Endothelial cell of umbilical vein (primary cell): ENCODE measurements at regions not wholly inside any gene's neighbourhood (a gene's known extent, or its start where the extent isn't known, plus 50 kb on each side); places are given as distances from the start of the nearest gene placed in this dataset.

Experiments used
- BruUV-seq: library from RNA; stranded (reverse); fragments of 400-500 nt; replicated peaks from 2 replicates; lab custom pipeline; 2021; lab: Mats Ljungman, UMichigan
- CTCF ChIA-PET: fragments of 300-600, 350-600 bp; sonication (Branson Sonifier 250); formaldehyde crosslinking; loops from one replicate; lab custom pipeline; 2021; ENCODE audit warnings: antibody characterized with exemption, inconsistent platforms; lab: Charles Lee
- POLR2A ChIA-PET: fragments of 300-600, 350-600 bp; sonication (Branson Sonifier 250); formaldehyde crosslinking; loops from one replicate; lab custom pipeline; 2021; ENCODE audit warnings: antibody characterized with exemption, inconsistent platforms; lab: Charles Lee
- DNase-seq: peaks from one replicate; pipeline ENCODE4 v3.0.0-alpha.2; 2011; ENCODE audit warnings: low read depth, low spot score
- FAIRE-seq: peaks from 2 replicates; lab custom pipeline; 2011; peaks lifted over from hg19 to GRCh38; lab: Jason Lieb, UNC
- H2AFZ ChIP-seq: 2 replicates; pipeline ENCODE4 v1.6.0; 2012; ENCODE audit warnings: low read depth, low read length, control low read depth, inconsistent platforms
- H3K27ac ChIP-seq: 2 replicates; pipeline ENCODE4 v1.5.1; 2011; ENCODE audit warnings: low read depth, mild to moderate bottlenecking, control low read depth, low read length, moderate library complexity; ENCODE audit not compliant: insufficient read depth
- H3K27me3 ChIP-seq, 2 experiments: 2 replicates each; pipeline versions ENCODE4 v1.6.0 to v1.6.1; 2011; ENCODE audit warnings: low read length in 2 of 2, mixed read lengths in 1 of 2; ENCODE audit not compliant: control insufficient read depth in 2 of 2, insufficient read depth in 2 of 2
- H3K36me3 ChIP-seq, 2 experiments: 2 replicates in 1 of 2; 3 replicates in 1 of 2; pipeline ENCODE4 v1.5.1; 2011; ENCODE audit warnings: low read length in 2 of 2, mild to moderate bottlenecking in 1 of 2, moderate library complexity in 1 of 2; ENCODE audit not compliant: control insufficient read depth in 2 of 2, insufficient read depth in 2 of 2; ENCODE audit errors: extremely low read depth in 1 of 2
- H3K4me1 ChIP-seq: 3 replicates; pipeline ENCODE4 v1.5.1; 2011; ENCODE audit warnings: mild to moderate bottlenecking, low read length; ENCODE audit not compliant: control insufficient read depth, insufficient read depth; ENCODE audit errors: extremely low read depth
- H3K4me2 ChIP-seq: 2 replicates; pipeline ENCODE4 v1.6.1; 2011; ENCODE audit warnings: low read length, control low read depth, mixed read lengths; ENCODE audit not compliant: insufficient read depth
- H3K4me3 ChIP-seq, 3 experiments: fragments of 200-600 bp in 1 of 3; sonication (generic), shearing (Covaris generic) in 1 of 3; replicated peaks in 1 of 3; 2 replicates each; pipeline ENCODE4 v1.5.1; 2011 to 2016; ENCODE audit warnings: control low read depth in 3 of 3, low read length in 3 of 3, mild to moderate bottlenecking in 2 of 3, inconsistent platforms in 1 of 3, low read depth in 1 of 3, moderate library complexity in 1 of 3; ENCODE audit not compliant: insufficient read depth in 1 of 3
- H3K79me2 ChIP-seq: 2 replicates; pipeline ENCODE4 v1.6.0; 2012; ENCODE audit warnings: low read length, inconsistent platforms; ENCODE audit not compliant: control insufficient read depth, insufficient read depth
- H3K9ac ChIP-seq: replicated peaks from 2 replicates; pipeline ENCODE3; 2011; ENCODE audit warnings: low read length, control low read depth; ENCODE audit not compliant: insufficient read depth; ENCODE audit errors: extremely low read depth
- H3K9me1 ChIP-seq: replicated peaks from 3 replicates; pipeline ENCODE4 v1.6.0; 2011; ENCODE audit warnings: mild to moderate bottlenecking, low read length; ENCODE audit not compliant: control insufficient read depth, insufficient read depth; ENCODE audit errors: extremely low read depth
- H3K9me3 ChIP-seq: replicated peaks from 2 replicates; pipeline ENCODE4 v1.5.1; 2012; ENCODE audit warnings: low read length, inconsistent platforms; ENCODE audit not compliant: control insufficient read depth, insufficient read depth
- H4K20me1 ChIP-seq: replicated peaks from 2 replicates; pipeline ENCODE3; 2011; ENCODE audit warnings: mild to moderate bottlenecking, low read length; ENCODE audit not compliant: control insufficient read depth, insufficient read depth; ENCODE audit errors: extremely low read depth
- CTCF ChIP-seq, 2 donors: IDR thresholded peaks; 1 replicate in 1 of 2; 2 replicates in 1 of 2; pipeline ENCODE4 v1.5.1; 2011; ENCODE audit warnings: low read length in 2 of 2, mild to moderate bottlenecking in 2 of 2, moderate library complexity in 2 of 2, control low read depth in 1 of 2, inconsistent platforms in 1 of 2, low read depth in 1 of 2; ENCODE audit not compliant: insufficient read depth in 1 of 2; ENCODE audit errors: extremely low read depth in 1 of 2
- EZH2 ChIP-seq: IDR thresholded peaks from 2 replicates; pipeline ENCODE4 v1.6.1; 2012; ENCODE audit warnings: borderline replicate concordance, low read depth, mild to moderate bottlenecking, moderate library complexity, low read length, inconsistent platforms; ENCODE audit not compliant: severe bottlenecking
- FOS ChIP-seq: IDR thresholded peaks from 2 replicates; pipeline ENCODE4 v1.6.1; 2011; ENCODE audit warnings: mild to moderate bottlenecking, low read length, moderate library complexity, borderline replicate concordance; ENCODE audit not compliant: insufficient read depth
- GATA2 ChIP-seq: IDR thresholded peaks from 2 replicates; pipeline ENCODE4 v1.7.0; 2011; ENCODE audit warnings: low read depth, mild to moderate bottlenecking, moderate library complexity, mixed read lengths, low read length; ENCODE audit not compliant: insufficient read length, insufficient read depth
- JUN ChIP-seq: IDR thresholded peaks from 2 replicates; pipeline ENCODE4 v1.6.1; 2011; ENCODE audit warnings: borderline replicate concordance, low read depth; ENCODE audit not compliant: insufficient read length, insufficient read depth
- MAX ChIP-seq: IDR thresholded peaks from 2 replicates; pipeline ENCODE4 v1.6.1; 2011; ENCODE audit not compliant: insufficient read depth, insufficient read length
- MYC ChIP-seq: IDR thresholded peaks from one replicate; pipeline ENCODE4 v1.6.1; 2011; ENCODE audit warnings: mild to moderate bottlenecking, low read depth, low read length
- POLR2A ChIP-seq: IDR thresholded peaks from 2 replicates; pipeline ENCODE4 v1.6.1; 2012; ENCODE audit warnings: low read depth, mild to moderate bottlenecking, control low read depth, low read length
- POLR2AphosphoS5 ChIP-seq: IDR thresholded peaks from 2 replicates; pipeline ENCODE4 v1.6.1; 2012; ENCODE audit warnings: low read depth, mild to moderate bottlenecking, control low read depth, low read length, moderate library complexity; ENCODE audit not compliant: insufficient read depth
- dilution Hi-C: fragments of 300-500 bp; cut with MboI; formaldehyde crosslinking; loops from one replicate; pipeline ENCODE4 v1.15.0; 2019; ENCODE audit warnings: low sequenced_read_pairs; ENCODE audit not compliant: extremely low pct_ligation_motif_present
- intact Hi-C: fragments of 100-400 bp; cut with micrococcal nuclease; formaldehyde crosslinking; loops from one replicate; pipeline ENCODE4 v1.10.0; 2022

- POLR2A ChIA-PET = no interaction called here
- H3K4me2 ChIP-seq = no peak overlapping the region
- dilution Hi-C loops (no loop called here), intact Hi-C loops (no loop called here)
- no peak for DNase-seq
- H3K36me3 ChIP-seq = no peaks in the 10 kb centered on the region
- CTCF ChIA-PET = no interaction called here
- no peak overlapping the region for H2AFZ ChIP-seq
- no TSS peak for BruUV-seq
- TF ChIP-seq POLR2AphosphoS5 (no peak), FOS (no peak), JUN (no peak), MYC (no peak), POLR2A (no peak), MAX (no peak), EZH2 (no peak), GATA2 (no peak), CTCF (IDR thresholded peaks at IDR 0.05; ENCODE audit: extremely low read depth in 1 of 2, insufficient read depth in 1 of 2, low read depth in 1 of 2, low read length in 2 of 2) (no peak)
- no peaks in the 10 kb centered on the region for H3K27me3 ChIP-seq
- no peak overlapping the region for H3K9ac ChIP-seq
- no peak overlapping the region for H3K27ac ChIP-seq
- H4K20me1 ChIP-seq = no peaks in the 10 kb centered on the region
- H3K4me3 ChIP-seq = no peak overlapping the region
- peaks cover 9% of the 10 kb centered on the region for H3K9me3 ChIP-seq
- no peaks in the 10 kb centered on the region for H3K4me1 ChIP-seq
- no peak for FAIRE-seq
- no peaks in the 10 kb centered on the region for H3K79me2 ChIP-seq
- no peaks in the 10 kb centered on the region for H3K9me1 ChIP-seq
Observed at GRCh38 chr10:130554701-130555410, 418.7 kb downstream of the GLRX3 start.
